ENCODE measurements at regions not wholly inside any gene's neighbourhood (a gene's known extent, or its start where the extent isn't known, plus 50 kb on each side); places are given as distances from the start of the nearest gene placed in this dataset.

DNA sequence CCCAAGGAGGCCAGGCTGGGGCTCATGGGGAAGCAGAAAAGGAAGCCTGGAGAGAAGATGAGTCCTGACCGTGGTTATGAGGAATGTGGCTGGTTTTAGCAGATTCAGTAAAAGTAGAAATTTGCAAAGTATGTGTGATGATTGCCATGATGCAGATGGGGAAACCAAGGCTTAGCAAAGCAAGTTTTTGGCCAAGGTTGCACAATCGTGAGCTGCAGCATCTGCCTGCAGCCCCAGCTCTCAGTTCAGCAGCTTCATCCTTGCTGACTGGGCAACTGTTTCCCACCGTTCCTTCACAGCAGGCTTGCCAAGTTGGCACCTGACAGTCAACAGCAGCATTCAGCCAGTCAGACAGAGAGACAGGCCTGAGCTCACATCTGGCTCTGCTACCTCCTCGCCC is 656.7 kb downstream of the MED13L start:
- Histone ChIP-seq H3K9ac (ENCODE audit: insufficient read length, low read depth) (no peak overlapping the region), H3K27me3 (ENCODE audit: insufficient read depth, insufficient read length) (no peaks in the 10 kb centered on the region), H3K36me3 (ENCODE audit: insufficient read depth, insufficient read length, low read length) (no peaks in the 10 kb centered on the region), H3K4me3 (ENCODE audit: insufficient read length, low read depth) (no peak overlapping the region), H3K9me3 (ENCODE audit: insufficient read depth, low read length) (peaks cover 17% of the 10 kb centered on the region; the same call in 1 of the 2 replicates), H3K4me1 (ENCODE audit: insufficient read depth, insufficient read length) (peaks cover 9% of the 10 kb centered on the region)
- TF ChIP-seq YY1 (IDR thresholded peaks at IDR 0.05; ENCODE audit: insufficient read depth, insufficient read length) (no peak), ZNF274 (IDR thresholded peaks at IDR 0.05; ENCODE audit: low read depth, low read length) (no peak), SUZ12 (IDR thresholded peaks at IDR 0.05; ENCODE audit: extremely low read depth, insufficient read depth, insufficient read length) (no peak)
- DNase-seq (ENCODE audit: low read depth, low spot score), result no peak

- H3K27me3 ChIP-seq (ENCODE audit: insufficient read depth, insufficient read length), result no peaks in the 10 kb centered on the region
- DNase-seq (ENCODE audit: low read depth, low spot score), result no peak
- H3K36me3 ChIP-seq (ENCODE audit: insufficient read depth, insufficient read length, low read length), result no peaks in the 10 kb centered on the region
- no peak for TF ChIP-seq ZNF274 (IDR thresholded peaks at IDR 0.05; ENCODE audit: low read depth, low read length)
- TF ChIP-seq YY1 (IDR thresholded peaks at IDR 0.05; ENCODE audit: insufficient read depth, insufficient read length), result no peak
- no peak for TF ChIP-seq SUZ12 (IDR thresholded peaks at IDR 0.05; ENCODE audit: extremely low read depth, insufficient read depth, insufficient read length)
- H3K9me3 ChIP-seq (ENCODE audit: insufficient read depth, low read length), result peaks cover 12% of the 10 kb centered on the region; the same call in 1 of the 2 replicates
- H3K9ac ChIP-seq (ENCODE audit: insufficient read length, low read depth), result no peak overlapping the region
- H3K4me1 ChIP-seq (ENCODE audit: insufficient read depth, insufficient read length), result peaks cover 9% of the 10 kb centered on the region
- no peak overlapping the region for H3K4me3 ChIP-seq (ENCODE audit: insufficient read length, low read depth)
Measured at GRCh38 chr12:115619889-115620288, 657.6 kb downstream of the MED13L start.

- no peak overlapping the region for H3K4me3 ChIP-seq (ENCODE audit: insufficient read length, low read depth)
- peaks cover 11% of the 10 kb centered on the region for H3K9me3 ChIP-seq (ENCODE audit: insufficient read depth, low read length)
- no peak for DNase-seq (ENCODE audit: low read depth, low spot score)
- H3K4me1 ChIP-seq (ENCODE audit: insufficient read depth, insufficient read length), result peaks cover 9% of the 10 kb centered on the region
- no peaks in the 10 kb centered on the region for H3K27me3 ChIP-seq (ENCODE audit: insufficient read depth, insufficient read length)
- H3K36me3 ChIP-seq (ENCODE audit: insufficient read depth, insufficient read length, low read length), result no peaks in the 10 kb centered on the region
- no peak for TF ChIP-seq ZNF274 (IDR thresholded peaks at IDR 0.05; ENCODE audit: low read depth, low read length)
- TF ChIP-seq YY1 (IDR thresholded peaks at IDR 0.05; ENCODE audit: insufficient read depth, insufficient read length), result no peak
- no peak for TF ChIP-seq SUZ12 (IDR thresholded peaks at IDR 0.05; ENCODE audit: extremely low read depth, insufficient read depth, insufficient read length)
- no peak overlapping the region for H3K9ac ChIP-seq (ENCODE audit: insufficient read length, low read depth)
Measured at GRCh38 chr12:115619061-115619460, 658.4 kb downstream of the MED13L start.

- H3K4me3 ChIP-seq (ENCODE audit: insufficient read length, low read depth), result no peak overlapping the region
- DNase-seq (ENCODE audit: low read depth, low spot score), result no peak
- TF ChIP-seq ZNF274 (IDR thresholded peaks at IDR 0.05; ENCODE audit: low read depth, low read length), result no peak
- no peak for TF ChIP-seq SUZ12 (IDR thresholded peaks at IDR 0.05; ENCODE audit: extremely low read depth, insufficient read depth, insufficient read length)
- no peak for TF ChIP-seq YY1 (IDR thresholded peaks at IDR 0.05; ENCODE audit: insufficient read depth, insufficient read length)
- peaks cover 5% of the 10 kb centered on the region for H3K4me1 ChIP-seq (ENCODE audit: insufficient read depth, insufficient read length)
- peaks cover 17% of the 10 kb centered on the region for H3K9me3 ChIP-seq (ENCODE audit: insufficient read depth, low read length)
- no peaks in the 10 kb centered on the region for H3K27me3 ChIP-seq (ENCODE audit: insufficient read depth, insufficient read length)
- H3K9ac ChIP-seq (ENCODE audit: insufficient read length, low read depth), result no peak overlapping the region
- H3K36me3 ChIP-seq (ENCODE audit: insufficient read depth, insufficient read length, low read length), result no peaks in the 10 kb centered on the region
Measured at GRCh38 chr12:115618105-115618504, 659.4 kb downstream of the MED13L start.

GRCh38 chr12:115617391-115617790 is 660.1 kb downstream of the MED13L start:
- no peaks in the 10 kb centered on the region for H3K27me3 ChIP-seq (ENCODE audit: insufficient read depth, insufficient read length)
- peaks cover 5% of the 10 kb centered on the region for H3K4me1 ChIP-seq (ENCODE audit: insufficient read depth, insufficient read length)
- no peaks in the 10 kb centered on the region for H3K36me3 ChIP-seq (ENCODE audit: insufficient read depth, insufficient read length, low read length)
- H3K9ac ChIP-seq (ENCODE audit: insufficient read length, low read depth), result no peak overlapping the region
- DNase-seq (ENCODE audit: low read depth, low spot score), result no peak
- H3K9me3 ChIP-seq (ENCODE audit: insufficient read depth, low read length), result peaks cover 17% of the 10 kb centered on the region
- H3K4me3 ChIP-seq (ENCODE audit: insufficient read length, low read depth), result no peak overlapping the region
- TF ChIP-seq ZNF274 (IDR thresholded peaks at IDR 0.05; ENCODE audit: low read depth, low read length) (no peak), SUZ12 (IDR thresholded peaks at IDR 0.05; ENCODE audit: extremely low read depth, insufficient read depth, insufficient read length) (no peak)

GRCh38 chr12:115611477-115611876 is 666.0 kb downstream of the MED13L start:
- Histone ChIP-seq H3K36me3 (ENCODE audit: insufficient read depth, insufficient read length, low read length) (no peaks in the 10 kb centered on the region), H3K4me3 (ENCODE audit: insufficient read length, low read depth) (no peak overlapping the region), H3K4me1 (ENCODE audit: insufficient read depth, insufficient read length) (no peaks in the 10 kb centered on the region), H3K9me3 (ENCODE audit: insufficient read depth, low read length) (peaks cover 9% of the 10 kb centered on the region), H3K27me3 (ENCODE audit: insufficient read depth, insufficient read length) (no peaks in the 10 kb centered on the region), H3K9ac (ENCODE audit: insufficient read length, low read depth) (no peak overlapping the region)
- no peak for TF ChIP-seq ZNF274 (IDR thresholded peaks at IDR 0.05; ENCODE audit: low read depth, low read length)
- no peak for TF ChIP-seq SUZ12 (IDR thresholded peaks at IDR 0.05; ENCODE audit: extremely low read depth, insufficient read depth, insufficient read length)
- TF ChIP-seq YY1 (IDR thresholded peaks at IDR 0.05; ENCODE audit: insufficient read depth, insufficient read length), result no peak
- no peak for DNase-seq (ENCODE audit: low read depth, low spot score)

- no peak for DNase-seq (ENCODE audit: low read depth, low spot score)
- H3K4me1 ChIP-seq (ENCODE audit: insufficient read depth, insufficient read length), result no peaks in the 10 kb centered on the region
- H3K9me3 ChIP-seq (ENCODE audit: insufficient read depth, low read length), result peaks cover 9% of the 10 kb centered on the region
- H3K9ac ChIP-seq (ENCODE audit: insufficient read length, low read depth), result no peak overlapping the region
- no peaks in the 10 kb centered on the region for H3K27me3 ChIP-seq (ENCODE audit: insufficient read depth, insufficient read length)
- H3K4me3 ChIP-seq (ENCODE audit: insufficient read length, low read depth), result no peak overlapping the region
- TF ChIP-seq YY1 (IDR thresholded peaks at IDR 0.05; ENCODE audit: insufficient read depth, insufficient read length), result no peak
- TF ChIP-seq SUZ12 (IDR thresholded peaks at IDR 0.05; ENCODE audit: extremely low read depth, insufficient read depth, insufficient read length), result no peak
- no peak for TF ChIP-seq ZNF274 (IDR thresholded peaks at IDR 0.05; ENCODE audit: low read depth, low read length)
- no peaks in the 10 kb centered on the region for H3K36me3 ChIP-seq (ENCODE audit: insufficient read depth, insufficient read length, low read length)
Measured at GRCh38 chr12:115609347-115609746, 668.1 kb downstream of the MED13L start.

Data from NT2/D1 (cell line).